ENCODE measurements at regions not wholly inside any gene's neighbourhood (a gene's known extent, or its start where the extent isn't known, plus 50 kb on each side); places are given as distances from the start of the nearest gene placed in this dataset.

DNA sequence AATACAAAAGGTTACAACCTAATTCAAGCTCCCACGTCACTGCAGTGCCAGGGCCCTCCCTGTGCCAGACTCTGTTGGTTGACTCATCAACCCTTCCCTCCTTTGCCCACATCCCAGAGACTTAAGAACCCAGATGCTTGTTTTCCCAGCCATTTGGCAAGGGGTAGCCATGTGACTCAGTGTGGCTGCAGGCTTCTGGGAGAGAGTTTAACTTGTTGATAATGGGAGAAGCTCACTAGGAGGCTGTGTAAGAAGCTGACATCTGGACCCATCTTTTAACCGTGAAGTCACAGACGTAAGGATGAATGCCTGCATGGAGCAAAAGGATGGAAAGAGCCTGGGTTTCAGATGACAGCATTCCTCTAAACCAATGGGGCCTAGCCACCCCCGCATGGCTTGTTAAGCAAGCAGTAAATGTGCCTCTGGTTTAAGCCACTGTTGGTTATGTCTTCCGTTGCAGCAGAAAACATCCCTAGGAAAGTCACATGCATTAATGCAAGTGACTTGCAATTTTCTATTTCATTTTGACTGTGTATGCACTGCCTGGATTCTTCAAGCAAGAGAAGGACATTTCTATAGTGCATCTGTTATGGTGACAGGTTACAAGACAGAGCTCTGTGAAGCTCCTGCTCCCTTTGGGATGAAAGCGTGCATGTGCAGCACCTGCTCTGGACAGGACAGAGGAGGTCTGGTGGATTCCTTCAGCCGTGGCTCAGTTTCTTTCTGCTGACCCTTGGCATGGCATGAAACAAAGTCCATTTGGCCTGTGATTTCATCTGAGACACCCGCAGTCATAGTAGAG is 57.5 kb upstream of the CREB5 start:
- TF ChIP-seq, protein P1, sequence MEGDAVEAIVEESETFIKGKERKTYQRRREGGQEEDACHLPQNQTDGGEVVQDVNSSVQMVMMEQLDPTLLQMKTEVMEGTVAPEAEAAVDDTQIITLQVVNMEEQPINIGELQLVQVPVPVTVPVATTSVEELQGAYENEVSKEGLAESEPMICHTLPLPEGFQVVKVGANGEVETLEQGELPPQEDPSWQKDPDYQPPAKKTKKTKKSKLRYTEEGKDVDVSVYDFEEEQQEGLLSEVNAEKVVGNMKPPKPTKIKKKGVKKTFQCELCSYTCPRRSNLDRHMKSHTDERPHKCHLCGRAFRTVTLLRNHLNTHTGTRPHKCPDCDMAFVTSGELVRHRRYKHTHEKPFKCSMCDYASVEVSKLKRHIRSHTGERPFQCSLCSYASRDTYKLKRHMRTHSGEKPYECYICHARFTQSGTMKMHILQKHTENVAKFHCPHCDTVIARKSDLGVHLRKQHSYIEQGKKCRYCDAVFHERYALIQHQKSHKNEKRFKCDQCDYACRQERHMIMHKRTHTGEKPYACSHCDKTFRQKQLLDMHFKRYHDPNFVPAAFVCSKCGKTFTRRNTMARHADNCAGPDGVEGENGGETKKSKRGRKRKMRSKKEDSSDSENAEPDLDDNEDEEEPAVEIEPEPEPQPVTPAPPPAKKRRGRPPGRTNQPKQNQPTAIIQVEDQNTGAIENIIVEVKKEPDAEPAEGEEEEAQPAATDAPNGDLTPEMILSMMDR (IDR thresholded peaks at IDR 0.05; ENCODE audit: low read length), result no peak
- no peak for TF ChIP-seq EZH2 (IDR thresholded peaks at IDR 0.05; ENCODE audit: borderline replicate concordance, low read length)
